AG04449 (cell line): ENCODE measurements at regions not wholly inside any gene's neighbourhood (a gene's known extent, or its start where the extent isn't known, plus 50 kb on each side); places are given as distances from the start of the nearest gene placed in this dataset.

Experiments
- CTCF ChIA-PET: fragments of 350-600 bp; formaldehyde crosslinking; extraction: SDS; loops from one replicate; lab custom pipeline; 2021; ENCODE audit warnings: antibody characterized with exemption; lab: Yijun Ruan, JAX
- POLR2A ChIA-PET: fragments of 400-600, 350-600 bp; formaldehyde crosslinking; extraction: SDS; loops from one replicate; lab custom pipeline; 2020; ENCODE audit warnings: antibody characterized with exemption, inconsistent platforms; lab: Yijun Ruan, JAX
- DNase-seq: peaks from one replicate; pipeline ENCODE4 v3.0.0-alpha.2; 2010; ENCODE audit warnings: low read depth, low spot score
- H3K4me3 ChIP-seq: 2 replicates; pipeline ENCODE4 v1.5.1; 2011; ENCODE audit warnings: low read depth, mild to moderate bottlenecking, control low read depth, low read length
- TF ChIP-seq, protein P1 (sequence below): IDR thresholded peaks from one replicate; pipeline ENCODE4 v1.5.1; 2011; ENCODE audit warnings: mild to moderate bottlenecking, moderate library complexity, low read length, control low read depth, inconsistent platforms; ENCODE audit not compliant: insufficient read depth; ENCODE audit errors: missing control alignments

GRCh38 chr10:89829262-89829886 lies 128.0 kb downstream of the KIF20B start:
- POLR2A ChIA-PET = no interaction called here
- CTCF ChIA-PET = no interaction called here
- DNase-seq = no peak
- TF ChIP-seq, protein P1, sequence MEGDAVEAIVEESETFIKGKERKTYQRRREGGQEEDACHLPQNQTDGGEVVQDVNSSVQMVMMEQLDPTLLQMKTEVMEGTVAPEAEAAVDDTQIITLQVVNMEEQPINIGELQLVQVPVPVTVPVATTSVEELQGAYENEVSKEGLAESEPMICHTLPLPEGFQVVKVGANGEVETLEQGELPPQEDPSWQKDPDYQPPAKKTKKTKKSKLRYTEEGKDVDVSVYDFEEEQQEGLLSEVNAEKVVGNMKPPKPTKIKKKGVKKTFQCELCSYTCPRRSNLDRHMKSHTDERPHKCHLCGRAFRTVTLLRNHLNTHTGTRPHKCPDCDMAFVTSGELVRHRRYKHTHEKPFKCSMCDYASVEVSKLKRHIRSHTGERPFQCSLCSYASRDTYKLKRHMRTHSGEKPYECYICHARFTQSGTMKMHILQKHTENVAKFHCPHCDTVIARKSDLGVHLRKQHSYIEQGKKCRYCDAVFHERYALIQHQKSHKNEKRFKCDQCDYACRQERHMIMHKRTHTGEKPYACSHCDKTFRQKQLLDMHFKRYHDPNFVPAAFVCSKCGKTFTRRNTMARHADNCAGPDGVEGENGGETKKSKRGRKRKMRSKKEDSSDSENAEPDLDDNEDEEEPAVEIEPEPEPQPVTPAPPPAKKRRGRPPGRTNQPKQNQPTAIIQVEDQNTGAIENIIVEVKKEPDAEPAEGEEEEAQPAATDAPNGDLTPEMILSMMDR = no peak
- H3K4me3 ChIP-seq = no peak overlapping the region

DNA sequence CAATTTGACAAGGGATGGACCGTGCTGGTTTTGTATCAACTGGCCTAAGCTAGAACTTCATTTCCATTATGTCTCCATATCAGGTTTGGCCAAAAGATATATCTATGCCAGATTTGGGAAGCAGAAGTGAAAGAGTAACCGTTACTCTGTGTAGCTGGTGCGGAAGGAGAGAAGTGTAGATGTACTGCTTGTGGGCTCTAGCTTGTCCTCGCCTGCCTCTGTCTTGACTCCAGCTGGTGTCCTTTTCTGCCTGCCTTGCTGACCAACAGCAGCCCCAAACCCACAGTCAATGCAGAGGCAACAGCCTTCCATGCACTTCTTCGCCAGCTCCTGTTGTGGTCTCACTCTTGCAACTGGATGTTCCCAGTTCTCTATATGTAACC lies 128.5 kb downstream of the KIF20B start:
- CTCF ChIA-PET = no interaction called here
- no peak for DNase-seq
- TF ChIP-seq, protein P1 = no peak
- no peak overlapping the region for H3K4me3 ChIP-seq
- POLR2A ChIA-PET = no interaction called here

DNA sequence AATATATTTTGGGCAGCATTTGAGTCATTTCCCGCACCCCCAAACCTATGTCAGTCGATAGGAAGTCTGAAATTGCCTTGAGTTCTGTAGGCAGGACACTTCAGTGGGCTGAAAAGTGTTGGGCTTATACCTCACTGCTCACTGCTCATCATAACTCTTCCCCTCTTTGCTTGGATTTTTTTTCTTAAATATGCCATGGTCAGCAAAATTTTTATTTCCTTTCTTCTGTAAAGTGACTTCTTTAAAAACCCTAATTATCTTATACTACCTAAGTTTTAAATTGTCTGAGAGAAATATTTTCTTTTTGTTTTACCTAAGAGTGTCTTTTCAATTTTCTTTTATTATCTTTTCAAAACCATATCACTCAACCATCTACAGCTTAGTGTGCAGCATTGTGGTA lies 129.2 kb downstream of the KIF20B start:
- POLR2A ChIA-PET = no interaction called here
- CTCF ChIA-PET = no interaction called here

GRCh38 chr10:89836840-89837164 lies 135.4 kb downstream of the KIF20B start:
- no peak for DNase-seq
- peak overlapping the region; percentile 54 for H3K4me3 ChIP-seq
- POLR2A ChIA-PET = no interaction called here
- TF ChIP-seq, protein P1 = no peak
- CTCF ChIA-PET = no interaction called here

More for the DNA sequence above, 129.2 kb downstream of the KIF20B start:
- TF ChIP-seq, protein P1 = no peak
- no peak for DNase-seq
- H3K4me3 ChIP-seq = no peak overlapping the region

- no peak for DNase-seq
- peak overlapping the region; percentile 54 for H3K4me3 ChIP-seq
- ChIA-PET CTCF (interaction anchor here (0.6 kb wide), 1 partner anchor 43 kb away, joined by 3 read pairs; no protein-coding TSS in a partner anchor), POLR2A (no interaction called here)
- TF ChIP-seq, protein P1 = no peak
Observed at GRCh38 chr10:89837165-89838043, 136.0 kb downstream of the KIF20B start.

DNA sequence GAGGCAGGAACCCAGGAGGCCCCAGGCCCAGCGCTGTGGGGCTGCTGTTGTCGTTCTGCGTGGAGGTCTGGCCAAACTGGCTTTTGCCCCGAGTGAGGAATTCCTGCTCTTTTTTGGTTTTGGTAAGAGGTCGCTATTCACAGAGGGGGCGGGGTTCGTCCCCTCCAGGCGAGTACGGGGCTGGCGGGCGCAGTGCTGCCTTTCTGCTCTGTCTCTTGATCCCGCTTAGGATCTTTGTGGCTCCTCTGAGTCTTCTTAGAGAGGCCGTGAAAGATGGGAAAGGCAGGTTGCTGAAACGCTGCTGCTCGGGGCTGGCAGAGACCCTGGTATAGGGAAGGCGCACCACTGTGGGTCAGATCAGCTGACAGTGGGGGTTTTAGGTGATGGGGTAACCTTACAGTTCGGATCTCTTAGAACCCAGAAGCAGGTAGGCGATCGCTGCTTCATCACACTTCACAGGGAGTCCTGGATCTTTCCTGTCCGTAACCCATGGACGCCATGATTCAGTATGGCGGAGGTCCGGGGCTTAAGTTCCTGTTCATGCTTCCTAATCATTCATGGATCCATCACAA lies 136.7 kb downstream of the KIF20B start:
- TF ChIP-seq, protein P1 = no peak
- peak overlapping the region; percentile 54 for H3K4me3 ChIP-seq
- no peak for DNase-seq
- ChIA-PET POLR2A (no interaction called here), CTCF (no interaction called here)
